K562 (cell line): ENCODE measurements at regions not wholly inside any gene's neighbourhood (a gene's known extent, or its start where the extent isn't known, plus 50 kb on each side); places are given as distances from the start of the nearest gene placed in this dataset.

Experiments used
- ATAC-seq: fragments of 200-7000 bp; cut with Tn5 transposase; 3 replicates; pipeline ENCODE4 v1.9.1; 2020; ENCODE audit warnings: moderate library complexity
- BruUV-seq: library from RNA; stranded (reverse); fragments of 400-500 nt; replicated peaks from 2 replicates; lab custom pipeline; 2021; lab: Mats Ljungman, UMichigan
- CTCF ChIA-PET: fragments of 300-600 bp; formaldehyde crosslinking; extraction: SDS; loops from one replicate; lab custom pipeline; 2021; ENCODE audit warnings: low intra/inter-chr PET ratio; lab: Yijun Ruan, JAX
- POLR2A ChIA-PET: fragments of 300-600, 350-650 bp; sonication (Branson Sonifier 250); formaldehyde crosslinking; extraction: SDS; loops from one replicate; lab custom pipeline; 2021; ENCODE audit warnings: antibody characterized with exemption, inconsistent platforms; lab: Yijun Ruan, JAX
- DNase-seq, 4 experiments: peaks; one replicate each; pipeline versions ENCODE4 v3.0.0 to v3.0.0-alpha.2; 2011 to 2018; ENCODE audit warnings: low spot score in 3 of 4, mixed read lengths in 3 of 4; ENCODE audit errors: extremely low read depth in 1 of 4
- FAIRE-seq: peaks from 2 replicates; lab custom pipeline; 2011; peaks lifted over from hg19 to GRCh38; lab: Jason Lieb, UNC
- H2AFZ ChIP-seq: 2 replicates; pipeline ENCODE4 v1.6.0; 2011; ENCODE audit warnings: low read depth, low read length, control low read depth, inconsistent platforms
- H3K27ac ChIP-seq: fragments of 200-600 bp; 3 replicates; pipeline ENCODE4 v1.8.0; 2011; ENCODE audit warnings: low read depth, mild to moderate bottlenecking, control low read depth, inconsistent platforms, low read length, moderate library complexity, mixed read lengths; ENCODE audit errors: extremely low read depth
- H3K27me3 ChIP-seq, 2 experiments: fragments of 300-600 bp in 1 of 2; 2 replicates in 1 of 2; 3 replicates in 1 of 2; pipeline versions ENCODE4 v1.6.0 to v1.8.0; 2011; ENCODE audit warnings: inconsistent platforms in 2 of 2, low read length in 2 of 2, mild to moderate bottlenecking in 1 of 2, mixed read lengths in 1 of 2, moderate library complexity in 1 of 2; ENCODE audit not compliant: control insufficient read depth in 2 of 2, insufficient read depth in 2 of 2
- H3K36me3 ChIP-seq: fragments of 300-600 bp; 3 replicates; pipeline ENCODE4 v1.8.0; 2011; ENCODE audit warnings: mild to moderate bottlenecking, low read length, inconsistent platforms; ENCODE audit not compliant: control insufficient read depth, insufficient read depth
- H3K4me1 ChIP-seq, 2 experiments: fragments of 200-600 bp in 1 of 2; replicated peaks in 1 of 2; 2 replicates in 1 of 2; 3 replicates in 1 of 2; pipeline versions ENCODE4 v1.5.1 to v1.8.0; 2011; ENCODE audit warnings: inconsistent platforms in 2 of 2, low read length in 2 of 2, mild to moderate bottlenecking in 1 of 2, mixed read lengths in 1 of 2, moderate library complexity in 1 of 2; ENCODE audit not compliant: control insufficient read depth in 2 of 2, insufficient read depth in 2 of 2
- H3K4me2 ChIP-seq: 2 replicates; pipeline ENCODE4 v1.6.1; 2011; ENCODE audit warnings: low read length, control low read depth, inconsistent platforms, mixed read lengths; ENCODE audit not compliant: insufficient read depth
- H3K4me3 ChIP-seq: fragments of 200-600 bp; sonication (generic), shearing (Covaris generic); 2 replicates; pipeline ENCODE4 v1.5.1; 2016; ENCODE audit warnings: control low read depth, inconsistent platforms
- H3K79me2 ChIP-seq: fragments of 200-600 bp; 3 replicates; pipeline ENCODE4 v1.8.0; 2011; ENCODE audit warnings: low read length, inconsistent platforms; ENCODE audit not compliant: control insufficient read depth, insufficient read depth
- H3K9ac ChIP-seq, 2 experiments: 2 replicates each; pipeline versions ENCODE4 v1.6.0 to v1.6.1; 2011; ENCODE audit warnings: low read depth in 2 of 2, low read length in 2 of 2, control low read depth in 1 of 2, inconsistent platforms in 1 of 2, mild to moderate bottlenecking in 1 of 2, mixed read lengths in 1 of 2; ENCODE audit not compliant: insufficient read depth in 1 of 2
- H3K9me1 ChIP-seq: one replicate; pipeline ENCODE4 v1.6.0; 2011; ENCODE audit warnings: inconsistent platforms, mild to moderate bottlenecking, low read length, moderate library complexity; ENCODE audit not compliant: control insufficient read depth, insufficient read depth
- H3K9me3 ChIP-seq: replicated peaks from 2 replicates; pipeline ENCODE4 v1.5.1; 2011; ENCODE audit warnings: low read depth, low read length, inconsistent platforms; ENCODE audit not compliant: control insufficient read depth, insufficient read depth
- H4K20me1 ChIP-seq: replicated peaks from 2 replicates; pipeline ENCODE4 v1.6.1; 2011; ENCODE audit warnings: low read length, inconsistent platforms, mixed read lengths; ENCODE audit not compliant: control insufficient read depth, insufficient read depth
- ADNP ChIP-seq: fragments of 200-800 bp; sonication (Bioruptor generic); IDR thresholded peaks from 2 replicates; pipeline ENCODE4 v1.6.1; 2016; ENCODE audit warnings: missing genetic modification characterization, missing compliant biosample characterization
- CREB1 ChIP-seq, 2 experiments: sonication (generic) in 1 of 2; formaldehyde crosslinking in 1 of 2; IDR thresholded peaks; 2 replicates each; pipeline versions ENCODE4 v1.6.1 to v1.8.0; 2012 to 2022; ENCODE audit warnings: inconsistent platforms in 1 of 2, mild to moderate bottlenecking in 1 of 2, missing genetic modification reagents in 1 of 2, moderate library complexity in 1 of 2
- FOXJ2 ChIP-seq: fragments of 200-800 bp; sonication (Bioruptor generic); IDR thresholded peaks from 2 replicates; pipeline ENCODE4 v1.6.1; 2016; ENCODE audit warnings: missing genetic modification characterization, missing compliant biosample characterization
- HDAC1 ChIP-seq, 2 experiments: fragments of 450-650 bp; IDR thresholded peaks; 2 replicates each; pipeline ENCODE4 v1.6.1; 2016 to 2017; ENCODE audit warnings: inconsistent platforms in 1 of 2, mild to moderate bottlenecking in 1 of 2, moderate library complexity in 1 of 2
- HMGN3 ChIP-seq: IDR thresholded peaks from 2 replicates; pipeline ENCODE4 v1.6.1; 2011; ENCODE audit warnings: borderline replicate concordance, low read depth, mild to moderate bottlenecking, mixed read lengths, low read length; ENCODE audit not compliant: insufficient read length; ENCODE audit errors: extremely low read depth
- HOXB6 ChIP-seq: fragments of 250-450 bp; sonication (Bioruptor Pico); IDR thresholded peaks from 2 replicates; pipeline ENCODE4 v1.5.1; 2022; ENCODE audit warnings: mild to moderate bottlenecking, borderline replicate concordance
- MCM5 ChIP-seq: fragments of 450-650 bp; IDR thresholded peaks from 2 replicates; pipeline ENCODE4 v1.6.1; 2016; ENCODE audit warnings: low read depth
- MIER1 ChIP-seq: fragments of 450-650 bp; IDR thresholded peaks from 2 replicates; pipeline ENCODE4 v1.6.1; 2016; ENCODE audit warnings: antibody characterized with exemption, mild to moderate bottlenecking, low read depth
- PURB ChIP-seq: sonication (generic); formaldehyde crosslinking; IDR thresholded peaks from 2 replicates; pipeline ENCODE4 v1.9.0; 2021; ENCODE audit warnings: low read depth, mild to moderate bottlenecking, missing genetic modification reagents
- RB1 ChIP-seq: fragments of 450-650 bp; IDR thresholded peaks from 2 replicates; pipeline ENCODE4 v1.6.1; 2017; ENCODE audit warnings: low read depth, mild to moderate bottlenecking
- SRF ChIP-seq, 2 experiments: fragments of 250-450, 450-650 bp in 1 of 2; sonication (Bioruptor Pico) in 1 of 2; sonication (generic) in 1 of 2; formaldehyde crosslinking; IDR thresholded peaks; 2 replicates each; pipeline versions ENCODE4 v1.5.0 to v1.5.1; 2020 to 2022; ENCODE audit warnings: mild to moderate bottlenecking in 1 of 2, missing genetic modification reagents in 1 of 2
- YBX1 ChIP-seq: fragments of 450-650 bp; IDR thresholded peaks from 2 replicates; pipeline ENCODE4 v1.7.1; 2016; ENCODE audit warnings: mild to moderate bottlenecking
- ZKSCAN1 ChIP-seq: fragments of 150-350 bp; IDR thresholded peaks from 2 replicates; pipeline ENCODE4 v1.6.1; 2016; ENCODE audit warnings: low read depth, low read length
- ZNF668 ChIP-seq: fragments of 250-450 bp; sonication (Bioruptor Pico); IDR thresholded peaks from 2 replicates; pipeline ENCODE4 v1.8.0; 2022; ENCODE audit warnings: mild to moderate bottlenecking, inconsistent platforms
- ZNF766 ChIP-seq: fragments of 200-800 bp; sonication (Bioruptor generic); conservative IDR thresholded peaks from 2 replicates; pipeline ENCODE4 v1.6.1; 2016; ENCODE audit warnings: missing genetic modification characterization, missing compliant biosample characterization
- ZNF79 ChIP-seq: fragments of 250-450 bp; sonication (Bioruptor Pico); IDR thresholded peaks from 2 replicates; pipeline ENCODE4 v1.4.0; 2020; ENCODE audit warnings: low read depth, mild to moderate bottlenecking, moderate library complexity
- WGBS: fragments of 100-300 bp; shearing (Covaris generic); methylation state at CpG from one replicate; pipeline ENCODE4 v1.1.6; 2016; ENCODE audit warnings: low coverage, mixed read lengths; ENCODE audit not compliant: insufficient coverage; ENCODE audit errors: missing lambda C conversion rate; 5-methylcytosine and 5-hydroxymethylcytosine counted together
- in situ Hi-C: fragments of 300-500 bp; cut with MboI; formaldehyde crosslinking; loops from 4 replicates; pipeline ENCODE4 v1.15.0; 2018; ENCODE audit warnings: inconsistent platforms, mixed read lengths
- intact Hi-C: fragments of 100-400 bp; cut with micrococcal nuclease; formaldehyde crosslinking; loops from 2 replicates; pipeline ENCODE4 v1.14.2; 2022
- TF ChIP-seq, protein P1 (sequence below): fragments of 250-450 bp; sonication (Bioruptor Pico); IDR thresholded peaks from 2 replicates; pipeline ENCODE4 v1.8.0; 2022; ENCODE audit warnings: moderate library complexity, mild to moderate bottlenecking, inconsistent platforms
- TF ChIP-seq, protein P2 (sequence below): sonication (generic); formaldehyde crosslinking; IDR thresholded peaks from 2 replicates; pipeline ENCODE4 v1.8.1; 2023; ENCODE audit warnings: mild to moderate bottlenecking, missing genetic modification reagents

GRCh38 chr12:119263466-119263865, 71.1 kb upstream of the CCDC60 start (continued):
- TF ChIP-seq CREB1 (IDR thresholded peaks at IDR 0.05) = no peak
- TF ChIP-seq CREB1 (CRISPR knock-in tag; IDR thresholded peaks at IDR 0.05) = no peak
- no peak for TF ChIP-seq HMGN3
- TF ChIP-seq HOXB6 (CRISPR knock-in tag) = no peak

- POLR2A ChIA-PET = no interaction called here
- no peak for DNase-seq
- H2AFZ ChIP-seq = no peak overlapping the region
Measured at GRCh38 chr12:119266963-119267362, 67.6 kb upstream of the CCDC60 start.

More at GRCh38 chr12:119266963-119267362, 67.6 kb upstream of the CCDC60 start:
- intact Hi-C loops (no loop called here), in situ Hi-C loops (no loop called here)
- Histone ChIP-seq H3K9me1 (no peaks in the 10 kb centered on the region), H3K4me3 (no peak overlapping the region), H3K36me3 (no peaks in the 10 kb centered on the region), H3K4me2 (no peak overlapping the region), H3K27ac (no peak overlapping the region), H3K79me2 (no peaks in the 10 kb centered on the region), H3K9me3 (no peaks in the 10 kb centered on the region), H3K27me3 (no peaks in the 10 kb centered on the region), H3K9ac (no peak overlapping the region), H3K4me1 (no peaks in the 10 kb centered on the region), H4K20me1 (no peaks in the 10 kb centered on the region)
- TF ChIP-seq HDAC1 (IDR thresholded peaks at IDR 0.05) (no peak), ZNF766 (CRISPR knock-in tag) (no peak), ZKSCAN1 (no peak), ZNF79 (CRISPR knock-in tag) (no peak), ADNP (no peak), MCM5 (no peak), FOXJ2 (tag) (no peak), PURB (CRISPR knock-in tag) (no peak), RB1 (no peak), MIER1 (no peak), SRF (CRISPR knock-in tag; IDR thresholded peaks at IDR 0.05) (no peak), ZNF668 (CRISPR knock-in tag) (no peak), YBX1 (no peak)
- TF ChIP-seq, protein P1, sequence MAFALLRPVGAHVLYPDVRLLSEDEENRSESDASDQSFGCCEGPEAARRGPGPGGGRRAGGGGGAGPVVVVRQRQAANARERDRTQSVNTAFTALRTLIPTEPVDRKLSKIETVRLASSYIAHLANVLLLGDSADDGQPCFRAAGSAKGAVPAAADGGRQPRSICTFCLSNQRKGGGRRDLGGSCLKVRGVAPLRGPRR (CRISPR knock-in tag) = no peak
- TF ChIP-seq, protein P2, sequence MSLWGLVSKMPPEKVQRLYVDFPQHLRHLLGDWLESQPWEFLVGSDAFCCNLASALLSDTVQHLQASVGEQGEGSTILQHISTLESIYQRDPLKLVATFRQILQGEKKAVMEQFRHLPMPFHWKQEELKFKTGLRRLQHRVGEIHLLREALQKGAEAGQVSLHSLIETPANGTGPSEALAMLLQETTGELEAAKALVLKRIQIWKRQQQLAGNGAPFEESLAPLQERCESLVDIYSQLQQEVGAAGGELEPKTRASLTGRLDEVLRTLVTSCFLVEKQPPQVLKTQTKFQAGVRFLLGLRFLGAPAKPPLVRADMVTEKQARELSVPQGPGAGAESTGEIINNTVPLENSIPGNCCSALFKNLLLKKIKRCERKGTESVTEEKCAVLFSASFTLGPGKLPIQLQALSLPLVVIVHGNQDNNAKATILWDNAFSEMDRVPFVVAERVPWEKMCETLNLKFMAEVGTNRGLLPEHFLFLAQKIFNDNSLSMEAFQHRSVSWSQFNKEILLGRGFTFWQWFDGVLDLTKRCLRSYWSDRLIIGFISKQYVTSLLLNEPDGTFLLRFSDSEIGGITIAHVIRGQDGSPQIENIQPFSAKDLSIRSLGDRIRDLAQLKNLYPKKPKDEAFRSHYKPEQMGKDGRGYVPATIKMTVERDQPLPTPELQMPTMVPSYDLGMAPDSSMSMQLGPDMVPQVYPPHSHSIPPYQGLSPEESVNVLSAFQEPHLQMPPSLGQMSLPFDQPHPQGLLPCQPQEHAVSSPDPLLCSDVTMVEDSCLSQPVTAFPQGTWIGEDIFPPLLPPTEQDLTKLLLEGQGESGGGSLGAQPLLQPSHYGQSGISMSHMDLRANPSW (CRISPR knock-in tag) = no peak
- no peak for FAIRE-seq
- ATAC-seq = no peak
- no TSS peak for BruUV-seq
- CTCF ChIA-PET = no interaction called here
- 0% methylated on average over 1 of the region's 1 CpG for WGBS
